K562 (cell line): ENCODE measurements at regions not wholly inside any gene's neighbourhood (a gene's known extent, or its start where the extent isn't known, plus 50 kb on each side); places are given as distances from the start of the nearest gene placed in this dataset.

Source experiments
- ATAC-seq: fragments of 200-7000 bp; cut with Tn5 transposase; 3 replicates; pipeline ENCODE4 v1.9.1; 2020; ENCODE audit warnings: moderate library complexity
- BruUV-seq: library from RNA; stranded (reverse); fragments of 400-500 nt; replicated peaks from 2 replicates; lab custom pipeline; 2021; lab: Mats Ljungman, UMichigan
- CTCF ChIA-PET: fragments of 300-600 bp; formaldehyde crosslinking; extraction: SDS; loops from one replicate; lab custom pipeline; 2021; ENCODE audit warnings: low intra/inter-chr PET ratio; lab: Yijun Ruan, JAX
- POLR2A ChIA-PET: fragments of 300-600, 350-650 bp; sonication (Branson Sonifier 250); formaldehyde crosslinking; extraction: SDS; loops from one replicate; lab custom pipeline; 2021; ENCODE audit warnings: antibody characterized with exemption, inconsistent platforms; lab: Yijun Ruan, JAX
- DNase-seq, 4 experiments: peaks; one replicate each; pipeline versions ENCODE4 v3.0.0 to v3.0.0-alpha.2; 2011 to 2018; ENCODE audit warnings: low spot score in 3 of 4, mixed read lengths in 3 of 4; ENCODE audit errors: extremely low read depth in 1 of 4
- FAIRE-seq: peaks from 2 replicates; lab custom pipeline; 2011; peaks lifted over from hg19 to GRCh38; lab: Jason Lieb, UNC
- H2AFZ ChIP-seq: 2 replicates; pipeline ENCODE4 v1.6.0; 2011; ENCODE audit warnings: low read depth, low read length, control low read depth, inconsistent platforms
- H3K27ac ChIP-seq: fragments of 200-600 bp; 3 replicates; pipeline ENCODE4 v1.8.0; 2011; ENCODE audit warnings: low read depth, mild to moderate bottlenecking, control low read depth, inconsistent platforms, low read length, moderate library complexity, mixed read lengths; ENCODE audit errors: extremely low read depth
- H3K27me3 ChIP-seq, 2 experiments: fragments of 300-600 bp in 1 of 2; 2 replicates in 1 of 2; 3 replicates in 1 of 2; pipeline versions ENCODE4 v1.6.0 to v1.8.0; 2011; ENCODE audit warnings: inconsistent platforms in 2 of 2, low read length in 2 of 2, mild to moderate bottlenecking in 1 of 2, mixed read lengths in 1 of 2, moderate library complexity in 1 of 2; ENCODE audit not compliant: control insufficient read depth in 2 of 2, insufficient read depth in 2 of 2
- H3K36me3 ChIP-seq: fragments of 300-600 bp; 3 replicates; pipeline ENCODE4 v1.8.0; 2011; ENCODE audit warnings: mild to moderate bottlenecking, low read length, inconsistent platforms; ENCODE audit not compliant: control insufficient read depth, insufficient read depth
- H3K4me1 ChIP-seq, 2 experiments: fragments of 200-600 bp in 1 of 2; replicated peaks in 1 of 2; 2 replicates in 1 of 2; 3 replicates in 1 of 2; pipeline versions ENCODE4 v1.5.1 to v1.8.0; 2011; ENCODE audit warnings: inconsistent platforms in 2 of 2, low read length in 2 of 2, mild to moderate bottlenecking in 1 of 2, mixed read lengths in 1 of 2, moderate library complexity in 1 of 2; ENCODE audit not compliant: control insufficient read depth in 2 of 2, insufficient read depth in 2 of 2
- H3K4me2 ChIP-seq: 2 replicates; pipeline ENCODE4 v1.6.1; 2011; ENCODE audit warnings: low read length, control low read depth, inconsistent platforms, mixed read lengths; ENCODE audit not compliant: insufficient read depth
- H3K4me3 ChIP-seq: fragments of 200-600 bp; sonication (generic), shearing (Covaris generic); 2 replicates; pipeline ENCODE4 v1.5.1; 2016; ENCODE audit warnings: control low read depth, inconsistent platforms
- H3K79me2 ChIP-seq: fragments of 200-600 bp; 3 replicates; pipeline ENCODE4 v1.8.0; 2011; ENCODE audit warnings: low read length, inconsistent platforms; ENCODE audit not compliant: control insufficient read depth, insufficient read depth
- H3K9ac ChIP-seq, 2 experiments: 2 replicates each; pipeline versions ENCODE4 v1.6.0 to v1.6.1; 2011; ENCODE audit warnings: low read depth in 2 of 2, low read length in 2 of 2, control low read depth in 1 of 2, inconsistent platforms in 1 of 2, mild to moderate bottlenecking in 1 of 2, mixed read lengths in 1 of 2; ENCODE audit not compliant: insufficient read depth in 1 of 2
- H3K9me1 ChIP-seq: one replicate; pipeline ENCODE4 v1.6.0; 2011; ENCODE audit warnings: inconsistent platforms, mild to moderate bottlenecking, low read length, moderate library complexity; ENCODE audit not compliant: control insufficient read depth, insufficient read depth
- H3K9me3 ChIP-seq: replicated peaks from 2 replicates; pipeline ENCODE4 v1.5.1; 2011; ENCODE audit warnings: low read depth, low read length, inconsistent platforms; ENCODE audit not compliant: control insufficient read depth, insufficient read depth
- H4K20me1 ChIP-seq: replicated peaks from 2 replicates; pipeline ENCODE4 v1.6.1; 2011; ENCODE audit warnings: low read length, inconsistent platforms, mixed read lengths; ENCODE audit not compliant: control insufficient read depth, insufficient read depth
- C11orf30 ChIP-seq: fragments of 450-650 bp; IDR thresholded peaks from 2 replicates; pipeline ENCODE4 v1.6.1; 2016; ENCODE audit warnings: low read depth, mild to moderate bottlenecking
- ERF ChIP-seq: fragments of 450-650 bp; formaldehyde crosslinking; IDR thresholded peaks from 2 replicates; pipeline ENCODE4 v1.4.0; 2020; ENCODE audit warnings: mild to moderate bottlenecking, mixed read lengths
- HSF4 ChIP-seq: fragments of 250-450 bp; sonication (Bioruptor Pico); IDR thresholded peaks from 2 replicates; pipeline ENCODE4 v2.1.2; 2022; ENCODE audit warnings: mild to moderate bottlenecking, moderate library complexity, borderline replicate concordance
- LCOR ChIP-seq: sonication (generic); formaldehyde crosslinking; IDR thresholded peaks from 2 replicates; pipeline ENCODE4 v1.8.0; 2022; ENCODE audit warnings: mild to moderate bottlenecking, missing genetic modification reagents
- MYBL2 ChIP-seq, 2 experiments: fragments of 450-650 bp in 1 of 2; sonication (generic) in 1 of 2; formaldehyde crosslinking in 1 of 2; IDR thresholded peaks; 2 replicates each; pipeline versions ENCODE4 v1.6.1 to v1.8.1; 2017 to 2022; ENCODE audit warnings: borderline replicate concordance in 1 of 2, inconsistent platforms in 1 of 2, low read depth in 1 of 2, mild to moderate bottlenecking in 1 of 2, missing genetic modification reagents in 1 of 2, moderate library complexity in 1 of 2
- NR2F6 ChIP-seq: fragments of 450-650 bp; formaldehyde crosslinking; IDR thresholded peaks from 2 replicates; pipeline ENCODE4 v1.4.0; 2020; ENCODE audit warnings: mild to moderate bottlenecking
- RBM39 ChIP-seq: fragments of 200-400 bp; formaldehyde crosslinking; optimal IDR thresholded peaks from 2 replicates; pipeline ENCODE3; 2018; ENCODE audit warnings: low read depth, low read length
- SMAD2 ChIP-seq: fragments of 150-350 bp; IDR thresholded peaks from 2 replicates; pipeline ENCODE4 v1.6.1; 2014; ENCODE audit warnings: low read depth, mild to moderate bottlenecking, low read length
- TCF15 ChIP-seq: fragments of 250-450 bp; sonication (Bioruptor Pico); IDR thresholded peaks from 2 replicates; pipeline ENCODE4 v1.8.0; 2022; ENCODE audit warnings: moderate library complexity, mild to moderate bottlenecking, inconsistent platforms
- ZKSCAN1 ChIP-seq: fragments of 150-350 bp; IDR thresholded peaks from 2 replicates; pipeline ENCODE4 v1.6.1; 2016; ENCODE audit warnings: low read depth, low read length
- ZNF449 ChIP-seq: fragments of 250-450 bp; sonication (Bioruptor Pico); IDR thresholded peaks from 2 replicates; pipeline ENCODE4 v1.8.0; 2022; ENCODE audit warnings: moderate library complexity, mild to moderate bottlenecking, inconsistent platforms
- ZNF511 ChIP-seq: sonication (generic); formaldehyde crosslinking; IDR thresholded peaks from 2 replicates; pipeline ENCODE4 v1.8.0; 2022; ENCODE audit warnings: mild to moderate bottlenecking, missing genetic modification reagents
- ZNF696 ChIP-seq: fragments of 250-450 bp; sonication (Bioruptor Pico); conservative IDR thresholded peaks from 2 replicates; pipeline ENCODE4 v1.4.0; 2020; ENCODE audit warnings: mild to moderate bottlenecking, moderate library complexity
- WGBS: fragments of 100-300 bp; shearing (Covaris generic); methylation state at CpG from one replicate; pipeline ENCODE4 v1.1.6; 2016; ENCODE audit warnings: low coverage, mixed read lengths; ENCODE audit not compliant: insufficient coverage; ENCODE audit errors: missing lambda C conversion rate; 5-methylcytosine and 5-hydroxymethylcytosine counted together
- in situ Hi-C: fragments of 300-500 bp; cut with MboI; formaldehyde crosslinking; loops from 4 replicates; pipeline ENCODE4 v1.15.0; 2018; ENCODE audit warnings: inconsistent platforms, mixed read lengths
- intact Hi-C: fragments of 100-400 bp; cut with micrococcal nuclease; formaldehyde crosslinking; loops from 2 replicates; pipeline ENCODE4 v1.14.2; 2022
- TF ChIP-seq, protein P1 (sequence below): sonication (generic); formaldehyde crosslinking; IDR thresholded peaks from 2 replicates; pipeline ENCODE4 v1.5.0; 2020; ENCODE audit warnings: missing genetic modification reagents

DNA sequence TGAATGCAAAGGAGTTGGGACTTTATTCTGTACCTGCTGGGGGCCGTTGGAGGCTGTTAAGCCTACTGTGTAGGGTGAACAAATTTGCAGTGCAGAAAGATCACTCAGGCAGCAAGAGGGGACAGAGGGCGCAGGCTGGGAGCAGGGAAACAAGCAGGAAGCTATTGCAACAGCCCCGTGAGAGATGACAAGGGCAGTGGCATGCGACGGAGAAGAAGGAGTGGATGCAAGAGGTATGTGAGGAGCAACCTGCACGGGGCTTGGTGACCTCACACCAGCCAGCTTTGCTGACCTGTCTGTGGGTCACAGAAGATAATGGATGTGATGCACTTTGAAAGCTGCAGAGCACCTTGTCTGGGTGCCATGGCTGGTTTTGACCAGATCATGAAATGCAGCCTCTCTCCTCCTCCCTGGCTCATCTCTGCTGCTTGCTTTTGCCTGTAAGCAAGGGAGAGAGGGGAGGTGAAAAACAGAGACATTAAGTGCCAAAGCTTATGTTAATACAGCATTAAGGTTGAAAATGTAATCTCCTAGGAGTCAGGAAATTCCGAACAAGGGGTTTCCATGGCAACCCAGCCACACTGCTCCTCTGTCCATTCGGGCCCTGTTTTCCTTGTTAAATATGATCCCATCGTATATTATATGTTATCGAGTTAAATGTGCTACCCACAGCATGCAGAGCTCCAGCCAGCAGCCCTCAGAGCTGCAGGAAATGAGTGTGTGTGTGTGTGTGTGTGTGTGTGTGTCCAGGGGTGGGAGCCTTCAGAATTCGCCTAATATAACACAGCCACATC is 314.3 kb upstream of the ZMIZ1 start (continued):
- TF ChIP-seq, protein P1, sequence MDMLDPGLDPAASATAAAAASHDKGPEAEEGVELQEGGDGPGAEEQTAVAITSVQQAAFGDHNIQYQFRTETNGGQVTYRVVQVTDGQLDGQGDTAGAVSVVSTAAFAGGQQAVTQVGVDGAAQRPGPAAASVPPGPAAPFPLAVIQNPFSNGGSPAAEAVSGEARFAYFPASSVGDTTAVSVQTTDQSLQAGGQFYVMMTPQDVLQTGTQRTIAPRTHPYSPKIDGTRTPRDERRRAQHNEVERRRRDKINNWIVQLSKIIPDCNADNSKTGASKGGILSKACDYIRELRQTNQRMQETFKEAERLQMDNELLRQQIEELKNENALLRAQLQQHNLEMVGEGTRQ (CRISPR knock-in tag): no peak
- TF ChIP-seq NR2F6 (CRISPR knock-in tag) (no peak), ZNF696 (no peak)

- in situ Hi-C loops: no loop called here
- DNase-seq (no peak), FAIRE-seq (no peak), ATAC-seq (no peak)
- Histone ChIP-seq H3K4me3 (no peak overlapping the region), H3K4me1 (no peaks in the 10 kb centered on the region), H3K9me3 (no peaks in the 10 kb centered on the region), H4K20me1 (peaks cover 13% of the 10 kb centered on the region), H3K9me1 (peaks cover 4% of the 10 kb centered on the region), H3K9ac (no peak overlapping the region), H3K4me2 (no peak overlapping the region), H2AFZ (no peak overlapping the region), H3K27ac (no peak overlapping the region), H3K27me3 (peaks cover 31 to 55% of the 10 kb centered on the region in 2 experiments), H3K36me3 (no peaks in the 10 kb centered on the region), H3K79me2 (no peaks in the 10 kb centered on the region)
- intact Hi-C loops: no loop called here
- BruUV-seq: no TSS peak
- WGBS: 3% methylated on average over 12 of the region's 12 CpGs
- POLR2A ChIA-PET: interaction anchor here (0.7 kb wide), 1 partner anchor 21 kb away, joined by 4 read pairs; no protein-coding TSS in a partner anchor
- CTCF ChIA-PET: no interaction called here
- TF ChIP-seq ERF (no peak), LCOR (no peak), HSF4 (CRISPR knock-in tag) (no peak), RBM39 (no peak), C11orf30 (no peak), SMAD2 (no peak), ZNF449 (CRISPR knock-in tag) (no peak), MYBL2 (IDR thresholded peaks at IDR 0.05; ENCODE audit: low read depth) (no peak), MYBL2 (CRISPR knock-in tag; IDR thresholded peaks at IDR 0.05; ENCODE audit: borderline replicate concordance) (no peak), ZNF511 (CRISPR knock-in tag) (no peak), ZKSCAN1 (no peak), TCF15 (CRISPR knock-in tag) (no peak)
Observed at GRCh38 chr10:78755063-78755701, 313.6 kb upstream of the ZMIZ1 start.
